Glutamatergic neuron (in vitro differentiated cells): ENCODE measurements at regions not wholly inside any gene's neighbourhood (a gene's known extent, or its start where the extent isn't known, plus 50 kb on each side); places are given as distances from the start of the nearest gene placed in this dataset.

Experiments used
- DNase-seq: peaks from one replicate; pipeline ENCODE4 v3.0.0; 2022
- H3K27ac Mint-ChIP-seq: one replicate; pipeline ENCODE4 v1.8.0; 2020; ENCODE audit warnings: mild to moderate bottlenecking, mixed read lengths, inconsistent platforms; ENCODE audit not compliant: unreplicated experiment
- H3K27me3 Mint-ChIP-seq: one replicate; pipeline ENCODE4 v1.8.0; 2020; ENCODE audit warnings: mild to moderate bottlenecking, moderate library complexity, mixed read lengths, inconsistent platforms; ENCODE audit not compliant: unreplicated experiment
- H3K36me3 Mint-ChIP-seq: one replicate; pipeline ENCODE4 v1.8.0; 2020; ENCODE audit warnings: mild to moderate bottlenecking, mixed read lengths, inconsistent platforms; ENCODE audit not compliant: unreplicated experiment
- H3K4me1 Mint-ChIP-seq: one replicate; pipeline ENCODE4 v1.8.0; 2020; ENCODE audit warnings: mild to moderate bottlenecking, low read depth, mixed read lengths, inconsistent platforms; ENCODE audit not compliant: unreplicated experiment
- H3K4me3 Mint-ChIP-seq: one replicate; pipeline ENCODE4 v1.8.0; 2020; ENCODE audit warnings: mild to moderate bottlenecking, mixed read lengths, inconsistent platforms; ENCODE audit not compliant: unreplicated experiment
- H3K9me3 Mint-ChIP-seq: one replicate; pipeline ENCODE4 v1.8.0; 2020; ENCODE audit warnings: mild to moderate bottlenecking, moderate library complexity, mixed read lengths, inconsistent platforms; ENCODE audit not compliant: unreplicated experiment
- TF ChIP-seq, protein P1 (sequence below): fragments of 200-600 bp; sonication (generic); IDR thresholded peaks from one replicate; pipeline ENCODE4 v1.5.0; 2021; ENCODE audit not compliant: partially characterized antibody, unreplicated experiment

DNA sequence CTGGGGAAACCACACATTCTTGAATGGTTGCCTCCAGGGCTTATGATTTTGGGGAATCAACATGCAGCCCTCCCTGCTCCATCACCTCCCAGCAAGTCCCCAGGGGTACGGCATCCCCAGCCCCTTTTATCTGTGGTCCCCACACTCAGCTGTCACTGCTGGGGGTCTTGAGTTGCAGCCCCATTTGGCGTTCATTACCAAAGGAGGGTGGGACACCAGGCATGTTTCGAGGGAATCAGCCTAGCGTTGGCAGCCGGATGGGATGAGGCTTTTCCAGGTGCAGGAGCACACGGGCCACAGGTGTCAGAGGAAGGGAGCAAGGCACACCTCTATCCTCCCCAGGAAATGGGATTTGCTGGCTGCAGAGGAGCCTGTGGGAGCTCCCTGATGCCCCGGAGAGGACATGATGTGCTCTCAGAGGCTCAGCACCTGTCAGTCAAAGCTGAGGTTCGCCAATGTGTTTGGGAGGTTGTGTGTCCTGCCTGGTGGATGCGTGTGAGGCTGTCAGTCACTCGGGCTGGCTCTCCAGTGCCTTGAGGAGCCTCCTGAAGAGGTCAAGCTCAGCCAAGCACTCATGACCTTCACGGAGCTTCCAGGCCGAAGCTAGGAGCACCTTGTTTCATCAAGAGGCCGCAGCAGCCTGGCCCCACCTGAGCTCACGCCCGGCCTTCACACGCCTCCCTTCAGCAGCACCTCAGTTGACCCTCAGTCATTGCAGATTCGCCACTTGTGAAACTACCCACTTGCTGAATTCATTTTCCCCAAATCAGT lies 95.0 kb downstream of the ERMARD start:
- TF ChIP-seq, protein P1, sequence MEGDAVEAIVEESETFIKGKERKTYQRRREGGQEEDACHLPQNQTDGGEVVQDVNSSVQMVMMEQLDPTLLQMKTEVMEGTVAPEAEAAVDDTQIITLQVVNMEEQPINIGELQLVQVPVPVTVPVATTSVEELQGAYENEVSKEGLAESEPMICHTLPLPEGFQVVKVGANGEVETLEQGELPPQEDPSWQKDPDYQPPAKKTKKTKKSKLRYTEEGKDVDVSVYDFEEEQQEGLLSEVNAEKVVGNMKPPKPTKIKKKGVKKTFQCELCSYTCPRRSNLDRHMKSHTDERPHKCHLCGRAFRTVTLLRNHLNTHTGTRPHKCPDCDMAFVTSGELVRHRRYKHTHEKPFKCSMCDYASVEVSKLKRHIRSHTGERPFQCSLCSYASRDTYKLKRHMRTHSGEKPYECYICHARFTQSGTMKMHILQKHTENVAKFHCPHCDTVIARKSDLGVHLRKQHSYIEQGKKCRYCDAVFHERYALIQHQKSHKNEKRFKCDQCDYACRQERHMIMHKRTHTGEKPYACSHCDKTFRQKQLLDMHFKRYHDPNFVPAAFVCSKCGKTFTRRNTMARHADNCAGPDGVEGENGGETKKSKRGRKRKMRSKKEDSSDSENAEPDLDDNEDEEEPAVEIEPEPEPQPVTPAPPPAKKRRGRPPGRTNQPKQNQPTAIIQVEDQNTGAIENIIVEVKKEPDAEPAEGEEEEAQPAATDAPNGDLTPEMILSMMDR, result no peak
- peaks cover 5% of the 10 kb centered on the region for H3K4me1 Mint-ChIP-seq
- H3K36me3 Mint-ChIP-seq, result peaks cover 7% of the 10 kb centered on the region
- H3K9me3 Mint-ChIP-seq, result no peaks in the 10 kb centered on the region
- DNase-seq, result no peak
- H3K27me3 Mint-ChIP-seq, result peaks cover 4% of the 10 kb centered on the region
- H3K27ac Mint-ChIP-seq, result no peak overlapping the region
- no peak overlapping the region for H3K4me3 Mint-ChIP-seq

DNA sequence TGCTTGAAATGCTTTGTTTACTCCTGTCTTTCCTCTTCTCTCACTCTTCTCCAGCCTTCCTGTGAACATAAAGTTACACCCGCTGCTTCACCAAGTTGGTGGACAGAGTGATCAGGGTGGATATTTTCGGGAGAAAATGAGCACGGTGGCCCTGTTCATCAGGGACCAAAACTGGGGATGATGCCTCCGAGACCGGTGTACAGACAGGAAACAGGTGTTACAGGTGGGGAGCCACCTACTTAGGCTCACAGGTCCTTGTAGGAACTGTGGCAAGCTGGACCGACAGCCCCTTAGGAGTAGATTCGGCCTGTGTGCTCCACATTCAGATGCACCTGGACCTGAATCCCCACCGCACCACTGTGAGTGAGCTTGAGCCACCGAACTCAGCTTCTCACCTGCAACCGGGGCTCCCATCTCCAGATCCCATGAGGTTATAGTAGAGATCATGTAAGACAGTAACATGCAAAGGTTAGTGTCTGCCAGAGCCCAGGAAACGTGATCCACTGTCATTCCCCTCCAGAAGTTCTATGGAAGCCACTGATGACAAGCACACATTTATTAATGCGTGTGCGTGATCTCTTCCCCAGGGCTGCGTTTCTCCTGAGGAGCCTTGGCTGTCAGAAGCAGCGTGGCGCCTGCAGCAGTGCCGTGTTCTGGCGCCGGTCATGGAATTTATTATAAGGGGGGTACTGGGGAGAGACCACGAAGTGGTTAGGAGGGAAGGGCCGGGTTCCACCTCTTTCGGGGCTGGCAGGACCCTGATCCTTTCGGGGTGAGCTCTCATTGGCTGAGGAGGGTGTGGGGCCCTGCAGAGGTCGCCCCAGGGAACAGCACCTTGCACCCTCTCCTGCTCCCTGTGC lies 94.2 kb downstream of the ERMARD start:
- TF ChIP-seq, protein P1, result no peak
- no peak overlapping the region for H3K27ac Mint-ChIP-seq
- peaks cover under 1% of the 10 kb centered on the region for H3K9me3 Mint-ChIP-seq
- no peak overlapping the region for H3K4me3 Mint-ChIP-seq
- peaks cover 7% of the 10 kb centered on the region for H3K36me3 Mint-ChIP-seq
- no peak for DNase-seq
- H3K27me3 Mint-ChIP-seq, result peaks cover 4% of the 10 kb centered on the region
- H3K4me1 Mint-ChIP-seq, result peaks cover 7% of the 10 kb centered on the region

DNA sequence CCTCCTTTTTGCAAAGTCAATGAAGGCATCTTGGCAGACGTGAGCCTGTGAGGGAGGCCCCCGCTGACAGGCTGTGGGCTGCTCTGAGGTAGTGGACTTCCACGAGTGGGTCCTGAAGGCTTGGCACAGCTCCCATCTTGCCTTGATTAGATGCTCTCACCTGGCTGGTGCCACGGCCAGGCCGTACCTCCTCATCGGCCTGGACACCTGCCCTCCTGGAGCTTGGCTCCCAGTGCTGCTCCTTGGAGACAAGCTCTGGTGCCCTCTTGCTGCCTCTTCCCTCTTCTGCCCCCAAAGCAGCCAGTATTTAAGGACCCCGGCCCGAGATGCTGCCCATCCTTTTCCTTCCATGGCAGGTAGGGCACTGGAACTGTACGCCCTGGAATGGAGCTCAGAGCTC lies 93.5 kb downstream of the ERMARD start:
- peaks cover 7% of the 10 kb centered on the region for H3K4me1 Mint-ChIP-seq
- peaks cover 4% of the 10 kb centered on the region for H3K27me3 Mint-ChIP-seq
- no peak overlapping the region for H3K4me3 Mint-ChIP-seq
- no peak overlapping the region for H3K27ac Mint-ChIP-seq
- peaks cover under 1% of the 10 kb centered on the region for H3K36me3 Mint-ChIP-seq
- TF ChIP-seq, protein P1, result no peak
- H3K9me3 Mint-ChIP-seq, result peaks cover 3% of the 10 kb centered on the region
- DNase-seq, result no peak

DNA sequence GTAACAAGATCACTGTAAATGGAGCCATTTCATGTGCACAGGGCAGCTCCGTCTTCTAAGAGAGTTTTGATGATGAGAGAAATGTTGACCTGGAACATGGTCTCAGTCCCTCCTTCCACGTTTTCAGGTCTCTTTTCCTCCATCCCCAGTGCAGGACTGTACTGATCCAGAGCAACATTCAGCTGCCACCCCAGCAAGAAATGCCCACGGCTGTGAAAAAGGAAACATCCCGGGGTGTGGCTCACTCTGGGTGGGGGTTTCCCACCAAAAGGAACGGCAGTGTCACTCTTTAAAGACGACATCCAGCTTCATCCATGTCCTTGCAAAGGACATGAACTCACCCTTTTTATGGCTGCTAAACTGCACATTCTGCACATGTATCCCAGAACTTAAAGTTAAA lies 92.6 kb downstream of the ERMARD start:
- TF ChIP-seq, protein P1, result no peak
- no peak for DNase-seq
- Mint-ChIP-seq H3K27ac (no peak overlapping the region), H3K27me3 (peaks cover 4% of the 10 kb centered on the region), H3K4me3 (no peak overlapping the region), H3K36me3 (no peaks in the 10 kb centered on the region), H3K9me3 (peaks cover 3% of the 10 kb centered on the region), H3K4me1 (peaks cover 7% of the 10 kb centered on the region)

DNA sequence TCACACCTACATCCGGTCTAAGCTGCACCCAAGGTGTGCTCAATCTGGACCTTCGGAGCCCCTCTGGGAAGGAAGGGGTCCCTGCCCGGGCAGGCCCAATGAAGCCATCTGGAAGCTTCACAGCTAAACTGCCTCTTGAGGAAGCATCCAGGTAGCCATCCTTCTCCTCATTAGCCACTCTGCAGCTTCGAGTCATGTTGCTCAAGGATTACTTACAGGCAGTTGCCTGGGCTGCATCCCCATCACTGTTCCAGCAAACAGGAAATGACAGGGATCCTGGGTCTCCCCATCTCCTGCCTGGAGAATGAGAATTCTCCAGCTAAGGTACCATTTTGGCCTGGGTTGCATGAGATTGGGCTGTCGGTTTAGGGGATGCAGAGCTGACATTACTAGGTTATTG lies 91.7 kb downstream of the ERMARD start:
- no peak overlapping the region for H3K27ac Mint-ChIP-seq
- DNase-seq, result no peak
- H3K9me3 Mint-ChIP-seq, result peaks cover 9% of the 10 kb centered on the region
- no peak overlapping the region for H3K4me3 Mint-ChIP-seq
- H3K27me3 Mint-ChIP-seq, result peaks cover 7% of the 10 kb centered on the region
- TF ChIP-seq, protein P1, result no peak
- H3K36me3 Mint-ChIP-seq, result no peaks in the 10 kb centered on the region
- H3K4me1 Mint-ChIP-seq, result peaks cover 14% of the 10 kb centered on the region
